ENCODE measurements at regions not wholly inside any gene's neighbourhood (a gene's known extent, or its start where the extent isn't known, plus 50 kb on each side); places are given as distances from the start of the nearest gene placed in this dataset.
A peak's percentile ranks its signal among the peaks of the same experiment; 100 is the strongest.
"Not testable (repeated sequence)": the region's sequence is repeated elsewhere in the genome, so short reads cannot be mapped to it uniquely, and the experiment has no call there.

DNA sequence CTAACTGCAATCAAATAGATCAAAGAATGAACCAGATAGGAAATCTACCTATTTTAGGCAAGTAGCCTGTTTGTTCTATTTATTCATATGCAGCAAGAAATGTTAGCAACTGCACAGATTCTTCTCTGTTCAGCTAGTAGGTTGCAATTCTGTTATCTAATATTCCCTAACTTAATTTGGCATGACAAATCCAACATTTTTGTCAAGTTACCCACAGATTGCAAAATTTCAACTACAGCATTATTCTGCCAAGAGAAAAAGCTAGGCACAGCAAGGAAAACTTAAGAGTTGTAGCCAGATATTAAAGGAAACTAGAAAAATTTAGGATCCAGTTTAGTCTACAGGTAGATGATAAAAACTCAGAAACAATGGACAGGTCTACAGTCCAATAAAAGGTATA, 104.4 kb upstream of the SYNCRIP start:
- no peak for DNase-seq (ENCODE audit: low spot score)

DNA sequence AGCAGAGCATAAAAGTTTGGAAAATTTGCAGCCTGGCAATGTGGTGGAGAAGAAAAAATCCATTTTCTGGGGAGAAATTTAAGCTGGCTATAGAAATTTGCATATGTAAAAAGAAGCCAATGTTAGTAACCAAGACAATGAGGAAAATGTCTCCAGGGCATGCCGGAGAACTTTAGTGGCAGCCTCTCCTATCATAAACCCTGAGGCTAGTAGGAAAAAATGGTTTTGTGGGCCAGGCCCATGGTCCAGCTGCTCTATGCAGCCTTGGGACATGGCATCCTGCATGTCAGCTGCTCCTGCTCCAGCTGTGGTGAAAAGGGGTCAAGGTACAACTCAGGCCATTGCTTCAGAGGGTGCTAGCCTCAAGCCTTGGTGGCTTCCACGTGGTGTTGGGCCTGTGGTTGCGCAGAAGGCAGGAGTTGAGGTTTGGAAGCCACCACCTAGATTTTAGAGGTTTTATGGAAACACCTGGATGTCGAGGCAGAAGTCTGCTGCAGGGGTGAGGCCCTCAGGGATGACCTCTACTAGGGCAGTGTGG, 101.8 kb upstream of the SYNCRIP start:
- DNase-seq (ENCODE audit: low spot score): no peak

DNA sequence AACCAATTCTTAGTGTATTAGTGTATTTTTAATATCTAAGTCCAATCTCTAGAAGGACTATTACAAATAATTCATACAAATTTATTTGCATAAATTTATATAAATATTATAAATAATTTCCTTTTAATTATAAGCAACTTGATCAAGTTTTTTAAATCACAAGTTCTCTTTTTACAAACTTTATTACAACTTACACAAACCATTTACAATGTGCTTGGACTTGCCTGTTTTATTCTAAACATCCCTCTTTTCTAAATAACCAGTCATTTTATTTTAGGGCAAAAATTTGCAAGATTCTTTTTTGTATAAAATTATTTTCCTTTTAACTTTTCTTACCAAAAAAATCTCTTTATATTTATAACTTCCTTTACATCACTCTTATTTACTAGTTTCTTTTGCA, 83.5 kb upstream of the SYNCRIP start:
- DNase-seq (ENCODE audit: low spot score): peak; percentile 23

DNA sequence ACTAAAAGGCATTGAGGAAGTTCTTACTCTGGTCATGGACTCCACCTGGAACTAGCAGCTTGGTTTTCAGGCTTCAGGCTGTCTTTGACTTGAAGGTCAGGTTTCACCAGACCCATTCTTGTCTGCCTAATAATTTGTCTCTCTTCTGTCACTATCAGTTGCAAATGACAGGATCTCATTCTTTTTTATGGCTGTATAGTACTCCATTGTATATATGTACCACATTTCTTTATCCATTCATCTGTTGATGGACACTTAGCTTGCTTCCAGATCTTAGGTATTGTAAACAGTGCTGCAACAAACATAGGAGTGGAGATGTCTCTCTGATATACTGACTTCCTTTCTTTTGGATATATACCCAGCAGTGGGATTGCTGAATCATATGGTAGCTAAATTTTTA, 73.1 kb upstream of the SYNCRIP start:
- no peak for DNase-seq (ENCODE audit: low spot score)

DNA sequence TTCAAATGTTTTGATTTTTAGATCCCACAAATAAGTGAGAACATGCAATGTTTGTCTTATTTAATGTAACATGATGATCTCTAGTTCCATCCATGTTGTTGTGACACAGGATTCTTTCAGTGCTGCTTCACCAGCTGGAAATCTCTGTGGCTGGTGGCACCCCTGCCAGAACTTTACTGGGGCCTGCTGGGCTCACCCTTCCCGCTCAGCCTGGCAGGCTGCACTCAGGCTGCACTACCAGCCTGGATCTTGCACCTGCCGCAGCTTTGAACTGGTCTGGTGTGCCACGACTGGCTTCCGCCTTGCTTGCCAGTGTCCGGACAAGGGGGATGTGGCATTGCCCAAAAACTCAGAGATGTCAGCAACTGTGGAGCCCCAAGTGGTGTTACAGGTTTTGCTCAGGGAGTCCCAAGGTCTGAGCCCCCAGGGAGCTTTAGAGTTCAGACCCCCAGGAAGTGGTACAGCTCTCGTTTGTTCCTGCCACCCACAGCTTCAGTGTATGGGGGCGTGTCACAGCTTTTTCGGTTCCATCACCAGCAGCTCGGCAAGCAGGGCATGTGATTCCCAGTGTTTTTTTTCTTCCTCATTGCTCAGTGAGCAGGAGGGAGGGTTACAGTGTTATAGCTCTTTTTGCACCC, 72.3 kb upstream of the SYNCRIP start:
- no peak for DNase-seq (ENCODE audit: low spot score)

DNA sequence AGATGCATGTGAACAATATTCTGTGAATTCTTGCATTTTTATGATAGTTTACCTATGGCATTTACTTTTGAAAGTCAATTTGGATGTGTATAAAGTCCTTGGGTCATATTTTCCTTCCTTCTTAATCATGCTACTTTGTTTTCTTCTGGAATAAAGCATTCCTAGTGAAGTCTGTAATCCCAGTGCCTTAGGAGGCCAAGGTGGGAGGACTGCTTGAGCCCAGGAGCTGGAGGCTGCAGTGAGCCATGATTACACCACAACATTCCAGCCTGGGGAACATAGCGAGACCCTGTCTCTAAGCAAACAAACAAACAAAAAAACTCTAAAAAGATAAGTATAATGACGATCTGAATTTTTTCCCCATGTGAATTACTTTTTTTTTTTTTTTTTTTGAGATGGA, 69.7 kb upstream of the SYNCRIP start:
- DNase-seq (ENCODE audit: low spot score): no peak

DNA sequence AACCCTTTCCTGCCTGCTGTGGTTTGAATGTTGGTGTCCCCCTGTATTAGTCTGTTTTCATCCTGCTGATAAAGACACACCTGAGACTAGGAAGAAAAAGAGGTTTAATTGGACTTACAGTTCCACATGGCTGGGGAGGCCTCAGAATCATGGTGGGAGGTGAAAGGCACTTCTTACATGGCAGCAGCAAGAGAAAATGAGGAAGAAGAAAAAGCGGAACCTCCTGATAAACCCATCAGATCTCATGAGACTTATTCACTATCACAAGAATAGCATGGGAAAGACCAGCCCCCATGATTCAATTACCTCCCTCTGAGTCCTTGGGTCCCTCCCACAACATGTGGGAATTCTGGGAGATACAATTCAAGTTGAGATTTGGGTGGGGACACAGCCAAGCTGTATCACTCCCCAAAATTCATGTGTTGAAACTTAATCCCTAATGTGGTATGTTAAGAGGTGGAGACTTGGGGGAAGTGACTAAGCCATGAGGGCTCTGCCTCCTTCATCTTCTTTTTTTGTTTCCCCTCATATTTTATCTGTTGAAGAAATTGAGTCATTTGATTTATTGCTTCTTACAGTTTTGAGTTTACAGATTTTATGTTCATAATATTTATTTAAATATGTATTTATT, 64.9 kb upstream of the SYNCRIP start:
- DNase-seq (ENCODE audit: low spot score): not testable (repeated sequence)

DNA sequence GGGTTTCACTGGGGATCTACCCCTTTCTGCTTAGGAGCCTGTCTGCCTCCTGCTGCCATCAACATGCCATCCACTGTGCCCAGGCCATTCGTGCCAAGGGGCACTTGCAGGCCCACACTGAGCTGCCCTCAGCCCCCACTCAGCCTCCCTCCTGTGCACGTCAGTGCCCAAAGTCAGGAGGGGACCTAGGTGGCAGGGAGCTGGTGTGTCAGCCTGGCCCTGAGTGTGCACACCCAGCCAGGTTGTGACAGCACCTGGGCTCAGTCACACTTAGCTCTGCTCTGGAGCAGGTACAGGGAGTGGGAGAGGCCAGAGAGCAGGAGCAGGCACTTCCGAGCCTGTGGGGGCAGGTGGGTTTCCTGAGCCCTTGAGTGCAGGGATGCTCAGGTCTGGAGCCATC, 63.6 kb upstream of the SYNCRIP start:
- DNase-seq (ENCODE audit: low spot score): no peak

DNA sequence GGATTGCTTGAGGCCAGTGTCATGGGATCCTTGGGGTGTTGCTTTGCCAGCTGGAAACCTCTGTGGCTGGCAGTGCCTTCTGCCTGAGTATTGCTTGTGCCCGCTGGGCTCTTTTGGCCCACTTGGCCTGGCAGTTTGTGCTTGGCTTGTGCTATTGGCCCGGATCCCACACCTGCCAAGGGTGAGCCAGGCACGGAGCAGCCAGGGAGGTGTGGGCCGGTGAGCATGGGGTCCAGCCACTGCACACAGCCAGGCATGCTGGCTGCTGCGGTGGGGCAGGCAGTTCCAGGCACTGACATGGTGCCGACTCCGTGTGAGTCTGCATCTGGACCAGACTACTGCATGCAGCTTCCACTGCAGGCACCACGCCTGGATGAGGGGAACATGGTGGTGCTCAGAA, 62.5 kb upstream of the SYNCRIP start:
- DNase-seq (ENCODE audit: low spot score): no peak

DNA sequence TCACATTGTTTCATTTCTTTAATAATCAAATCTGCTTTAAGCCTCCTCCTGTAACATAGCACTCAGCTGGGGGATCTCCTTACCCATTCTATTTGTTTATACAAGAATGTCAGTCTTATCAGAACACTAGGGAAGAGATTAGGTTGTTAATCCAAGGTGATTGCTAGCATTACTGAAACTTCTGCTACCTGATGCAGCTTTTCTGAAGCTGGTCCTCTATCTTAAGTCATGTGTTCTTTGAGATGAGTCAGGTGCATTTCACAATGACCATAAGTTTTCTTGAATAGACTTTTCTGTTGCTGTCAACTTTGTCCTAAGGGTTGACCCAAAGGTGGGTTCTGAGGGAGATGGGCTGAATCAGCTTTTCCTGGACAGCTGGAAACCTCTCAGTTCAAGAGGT, 60.7 kb upstream of the SYNCRIP start:
- no peak for DNase-seq (ENCODE audit: low spot score)

Measured in NAMALWA (cell line).